Karpas-422 (cell line): ENCODE measurements at regions not wholly inside any gene's neighbourhood (a gene's known extent, or its start where the extent isn't known, plus 50 kb on each side); places are given as distances from the start of the nearest gene placed in this dataset. TPM values are rescaled to one million over a fixed set of nuclear protein-coding genes. Genes with fewer than 3 reads are reported as not detected.
A peak's percentile ranks its signal among the peaks of the same experiment; 100 is the strongest.
"Not testable (repeated sequence)": the region's sequence is repeated elsewhere in the genome, so short reads cannot be mapped to it uniquely, and the experiment has no call there.

Experiments used
- DNase-seq: peaks from one replicate; pipeline ENCODE4 v3.0.0-alpha.2; 2015
- H2AFZ ChIP-seq: fragments of 200-600 bp; sonication (generic); 2 replicates; pipeline ENCODE4 v1.6.1; 2014; ENCODE audit warnings: antibody characterized with exemption, low read length, mixed read lengths
- H3K27ac ChIP-seq: fragments of 200-600 bp; sonication (generic); 2 replicates; pipeline ENCODE4 v1.5.1; 2014; ENCODE audit warnings: mild to moderate bottlenecking, low read length, moderate library complexity
- H3K27me3 ChIP-seq: fragments of 200-600 bp; sonication (generic); 2 replicates; pipeline ENCODE4 v1.6.1; 2014; ENCODE audit warnings: low read length, mixed read lengths
- H3K36me3 ChIP-seq: fragments of 200-600 bp; sonication (generic); 2 replicates; pipeline ENCODE4 v1.6.1; 2014; ENCODE audit warnings: low read length, mixed read lengths; ENCODE audit not compliant: insufficient read depth
- H3K4me1 ChIP-seq: fragments of 200-600 bp; sonication (generic); 2 replicates; pipeline ENCODE4 v1.6.1; 2014; ENCODE audit warnings: mild to moderate bottlenecking, low read length, mixed read lengths
- H3K4me2 ChIP-seq: fragments of 200-600 bp; sonication (generic); 2 replicates; pipeline ENCODE4 v1.6.1; 2014; ENCODE audit warnings: low read length, low read depth, mild to moderate bottlenecking; ENCODE audit not compliant: poor library complexity, severe bottlenecking
- H3K4me3 ChIP-seq: fragments of 200-600 bp; sonication (generic); 2 replicates; pipeline ENCODE4 v1.5.1; 2014; ENCODE audit warnings: mild to moderate bottlenecking, antibody characterized with exemption, low read length, mixed read lengths
- H3K79me2 ChIP-seq: fragments of 200-600 bp; sonication (generic); 2 replicates; pipeline ENCODE4 v1.6.1; 2014; ENCODE audit warnings: mild to moderate bottlenecking, low read length, mixed read lengths
- H3K9ac ChIP-seq: fragments of 200-600 bp; sonication (generic); 2 replicates; pipeline ENCODE4 v1.6.0; 2014; ENCODE audit warnings: low read length
- H3K9me2 ChIP-seq: fragments of 200-600 bp; sonication (generic), shearing (Covaris generic); replicated peaks from 2 replicates; pipeline ENCODE4 v1.6.0; 2014; ENCODE audit warnings: mild to moderate bottlenecking, low read length, moderate library complexity; ENCODE audit not compliant: insufficient read depth
- H3K9me3 ChIP-seq: fragments of 300-700, 200-600 bp; sonication (generic); 2 replicates; pipeline ENCODE4 v1.6.1; 2014; ENCODE audit warnings: low read length, mixed read lengths
- H4K20me1 ChIP-seq: fragments of 200-600 bp; sonication (generic); 2 replicates; pipeline ENCODE4 v1.6.1; 2014; ENCODE audit warnings: mild to moderate bottlenecking, antibody characterized with exemption, low read length, low read depth; ENCODE audit not compliant: insufficient read depth
- small RNA-seq: library from RNA; depleted of rRNA; stranded (forward); fragments of <200 nt; gene quantifications from one replicate; pipeline ENCODE3, GENCODE V24; 2014

DNA sequence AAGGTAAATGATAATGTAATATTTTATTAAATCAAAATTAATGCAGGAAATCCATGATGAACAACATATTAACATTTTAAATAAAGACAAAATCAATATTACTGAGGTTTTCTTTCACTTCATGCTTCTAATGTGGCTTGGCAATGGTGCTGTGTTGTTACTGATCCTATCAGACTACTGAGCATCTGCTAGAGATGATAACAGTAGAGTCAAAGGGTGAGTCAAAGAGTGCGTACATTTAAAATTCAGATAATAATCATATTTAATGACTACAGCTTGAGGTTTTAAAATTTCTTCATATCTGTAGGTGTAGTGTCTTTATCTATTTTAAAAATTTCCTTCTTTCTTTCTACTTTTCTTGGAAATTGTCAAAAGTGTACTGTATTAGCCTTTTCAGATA lies 1628.1 kb upstream of the DEFB115 start:
- H4K20me1 ChIP-seq, H3K36me3 ChIP-seq, H3K9me2 ChIP-seq, H3K9ac ChIP-seq, H3K9me3 ChIP-seq, H3K79me2 ChIP-seq, H2AFZ ChIP-seq, H3K27ac ChIP-seq, H3K4me1 ChIP-seq, H3K4me2 ChIP-seq, DNase-seq, H3K27me3 ChIP-seq, H3K4me3 ChIP-seq: not testable (repeated sequence)

Small RNA genes in the stretch of these regions (small RNA-seq; reads per million reads assigned to genes)
- gene RF00002 (0.43 reads per million, percentile 6 among the genes with 10 or more reads in this experiment), gene RF00019 (not detected)
